C4-2B (cell line): ENCODE measurements at regions not wholly inside any gene's neighbourhood (a gene's known extent, or its start where the extent isn't known, plus 50 kb on each side); places are given as distances from the start of the nearest gene placed in this dataset.

Source experiments
- CTCF ChIP-seq: fragments of 450-650 bp; conservative IDR thresholded peaks from 2 replicates; pipeline ENCODE4 v1.5.1; 2017; ENCODE audit warnings: mild to moderate bottlenecking
- ZFX ChIP-seq: fragments of 450-650 bp; IDR thresholded peaks from 2 replicates; pipeline ENCODE4 v1.6.1; 2017

GRCh38 chr11:134920851-134921608 is 509.0 kb upstream of the B3GAT1 start:
- TF ChIP-seq CTCF (no peak), ZFX (no peak)
